ENCODE measurements at regions not wholly inside any gene's neighbourhood (a gene's known extent, or its start where the extent isn't known, plus 50 kb on each side); places are given as distances from the start of the nearest gene placed in this dataset.

DNA sequence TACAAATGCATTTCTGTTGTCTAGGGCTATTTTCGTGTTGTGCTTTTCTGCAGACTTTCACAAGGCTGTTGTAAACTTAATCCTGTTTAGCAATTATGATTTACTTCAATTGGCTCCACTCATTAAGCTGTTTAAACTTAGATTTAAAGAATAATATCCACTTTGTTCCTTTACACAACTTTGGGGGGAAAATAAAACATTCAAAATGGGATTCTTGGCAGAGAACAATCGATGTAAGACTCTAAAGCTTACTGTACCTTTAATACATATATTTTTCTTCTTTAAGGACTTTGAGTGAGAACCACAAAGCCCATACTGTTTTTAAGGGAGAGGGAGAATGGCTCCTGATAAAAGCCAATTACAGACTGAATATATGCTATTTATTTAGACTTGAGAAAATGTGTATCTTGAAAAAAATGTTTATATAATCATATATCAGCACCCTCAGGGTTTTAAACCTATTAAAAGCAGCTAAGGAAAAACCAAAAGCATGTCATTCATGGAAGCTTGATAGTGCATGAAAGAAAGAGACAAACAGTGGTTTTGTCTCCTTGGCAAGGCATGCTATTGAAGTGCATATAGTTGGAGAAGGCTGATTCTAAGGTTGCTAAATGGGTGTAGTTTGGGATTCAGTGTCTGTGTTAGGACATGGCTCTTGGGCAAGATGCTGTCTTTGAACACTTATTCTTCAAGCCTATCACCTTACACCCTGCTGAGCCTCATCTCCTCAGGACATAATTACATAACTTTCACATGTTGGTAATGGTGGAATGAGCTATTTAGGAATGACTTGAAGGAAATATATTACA is 293.4 kb upstream of the TBC1D5 start:
- no peak overlapping the region for H3K23ac ChIP-seq (ENCODE audit: insufficient read length)
- no peak for FAIRE-seq
- CTCF ChIA-PET (ENCODE audit: partially characterized antibody), result interaction anchor here (0.6 to 2.1 kb wide), 3 partner anchors 141 to 587 kb away, joined by 3 to 7 read pairs (median 3); no protein-coding TSS in a partner anchor
- TF ChIP-seq TAF1 (IDR thresholded peaks at IDR 0.05; ENCODE audit: low read depth, low read length), result no peak
- no peak for TF ChIP-seq SUZ12 (IDR thresholded peaks at IDR 0.05; ENCODE audit: low read length)
- no peak for TF ChIP-seq USF2 (IDR thresholded peaks at IDR 0.05; ENCODE audit: low read length)
- no peak for TF ChIP-seq CTBP2 (IDR thresholded peaks at IDR 0.05; ENCODE audit: borderline replicate concordance, insufficient read depth, insufficient read length, low read length)
- TF ChIP-seq CHD1 (IDR thresholded peaks at IDR 0.05; ENCODE audit: low read depth, low read length), result no peak
- no peak overlapping the region for H4K91ac ChIP-seq (replicated peaks; ENCODE audit: insufficient read length, low read length)
- DNase-seq (ENCODE audit: low read depth in 1 of 2, low spot score in 2 of 2), result no peak
- no peak overlapping the region for H3K4ac ChIP-seq (replicated peaks; ENCODE audit: insufficient read length, low read depth, low read length)
- POLR2A ChIA-PET (ENCODE audit: partially characterized antibody), result no interaction called here
- H4K5ac ChIP-seq (ENCODE audit: insufficient read length, low read depth, low read length), result no peak overlapping the region
- no peak overlapping the region for H2BK12ac ChIP-seq (ENCODE audit: low read depth, low read length)
- no peak overlapping the region for H4K8ac ChIP-seq (ENCODE audit: extremely low read depth, insufficient read depth, low read length)
- H3K23me2 ChIP-seq (ENCODE audit: low read depth, low read length), result no peaks in the 10 kb centered on the region
- no peaks in the 10 kb centered on the region for H3K79me1 ChIP-seq (ENCODE audit: low read depth, low read length)
- H3K4me3 ChIP-seq (ENCODE audit: extremely low read depth in 1 of 4, insufficient read depth in 2 of 4, low read depth in 3 of 4, low read length in 4 of 4), result no peak overlapping the region
- H2AFZ ChIP-seq (ENCODE audit: low read length), result no peak overlapping the region
- no peak overlapping the region for H3K14ac ChIP-seq (ENCODE audit: insufficient read length)
- no peak overlapping the region for H3K4me2 ChIP-seq (ENCODE audit: insufficient read depth in 1 of 2, low read depth in 2 of 2, low read length in 2 of 2)
- H3K36me3 ChIP-seq (ENCODE audit: control insufficient read depth in 2 of 4, insufficient read depth in 4 of 4, low read length in 3 of 4), result no peaks in the 10 kb centered on the region
- H4K20me1 ChIP-seq (replicated peaks in 1 of 2; ENCODE audit: control insufficient read depth in 1 of 2, insufficient read depth in 2 of 2, low read length in 2 of 2), result no peaks in the 10 kb centered on the region
- no peak overlapping the region for H2BK5ac ChIP-seq (ENCODE audit: low read depth, low read length)
- 78% methylated on average over 2 of the region's 2 CpGs; no CpG with 5 or more reads in 1 of the 2 experiments for WGBS, 2 experiments (ENCODE audit: extremely low coverage in 1 of 2, insufficient coverage in 1 of 2, insufficient read length in 1 of 2, insufficient replicate concordance in 2 of 2, low coverage in 1 of 2, low lambda C conversion rate in 2 of 2, missing lambda C conversion rate in 1 of 2)
- H2BK120ac ChIP-seq (replicated peaks; ENCODE audit: low read depth, low read length), result no peak overlapping the region
- H3K27ac ChIP-seq (ENCODE audit: low read depth, low read length), result no peak overlapping the region
- H3K4me1 ChIP-seq (replicated peaks in 1 of 4; ENCODE audit: control insufficient read depth in 3 of 4, insufficient read depth in 4 of 4, low read length in 3 of 4), result no peaks in the 10 kb centered on the region; a peak in 1 of 7 replicates
- H3K9ac ChIP-seq (replicated peaks in 1 of 4; ENCODE audit: extremely low read depth in 1 of 4, low read depth in 3 of 4, low read length in 3 of 4), result no peak overlapping the region
- no peak overlapping the region for H2BK15ac ChIP-seq (ENCODE audit: low read length)
- no peak overlapping the region for H2AK5ac ChIP-seq (ENCODE audit: low read depth, low read length)
- H3K18ac ChIP-seq (ENCODE audit: extremely low read depth, low read length), result no peak overlapping the region
- H3K9me3 ChIP-seq (ENCODE audit: insufficient read depth in 2 of 2, low read depth in 1 of 2, low read length in 1 of 2), result no peaks in the 10 kb centered on the region
- H3K79me2 ChIP-seq (ENCODE audit: control insufficient read depth in 1 of 2, insufficient read depth in 2 of 2, low read length in 2 of 2), result no peaks in the 10 kb centered on the region
- no peak overlapping the region for H3K56ac ChIP-seq (replicated peaks; ENCODE audit: insufficient read length, low read depth, low read length)
- no peak overlapping the region for H2BK20ac ChIP-seq (ENCODE audit: low read length)
- H3K27me3 ChIP-seq (replicated peaks in 1 of 4; ENCODE audit: control insufficient read depth in 3 of 4, extremely low read depth in 1 of 4, insufficient read depth in 3 of 4, low read length in 3 of 4), result no peaks in the 10 kb centered on the region

Measured in H1 (cell line).